GM19438 (cell line): ENCODE measurements at regions not wholly inside any gene's neighbourhood (a gene's known extent, or its start where the extent isn't known, plus 50 kb on each side); places are given as distances from the start of the nearest gene placed in this dataset.
"Not testable (repeated sequence)": the region's sequence is repeated elsewhere in the genome, so short reads cannot be mapped to it uniquely, and the experiment has no call there.

Experiments used
- ATAC-seq: cut with Tn5 transposase; IDR thresholded peaks from one replicate; pipeline ENCODE4 v1.9.1; 2021; ENCODE audit warnings: low read depth; ENCODE audit not compliant: unreplicated experiment

- ATAC-seq = no peak
Observed at GRCh38 chr3:110644203-110644602, 427.4 kb upstream of the NECTIN3 start.

- no peak for ATAC-seq
Observed at GRCh38 chr3:110646055-110646454, 425.6 kb upstream of the NECTIN3 start.

- ATAC-seq = no peak
Observed at GRCh38 chr3:110646496-110646895, 425.1 kb upstream of the NECTIN3 start.

GRCh38 chr3:110647586-110647985 lies 424.0 kb upstream of the NECTIN3 start:
- ATAC-seq = no peak

GRCh38 chr3:110650741-110651140 lies 420.9 kb upstream of the NECTIN3 start:
- no peak for ATAC-seq

GRCh38 chr3:110654843-110655502 lies 416.6 kb upstream of the NECTIN3 start:
- no peak for ATAC-seq

GRCh38 chr3:110656394-110657025 lies 415.1 kb upstream of the NECTIN3 start:
- no peak for ATAC-seq

GRCh38 chr3:110664148-110664547 lies 407.5 kb upstream of the NECTIN3 start:
- no peak for ATAC-seq

GRCh38 chr3:110666495-110666894 lies 405.1 kb upstream of the NECTIN3 start:
- no peak for ATAC-seq

- ATAC-seq = no peak
Observed at GRCh38 chr3:110667216-110667615, 404.4 kb upstream of the NECTIN3 start.

- ATAC-seq = no peak
Observed at GRCh38 chr3:110670407-110670806, 401.2 kb upstream of the NECTIN3 start.

GRCh38 chr3:110677506-110677905 lies 394.1 kb upstream of the NECTIN3 start:
- ATAC-seq = no peak

- no peak for ATAC-seq
Observed at GRCh38 chr3:110679285-110679684, 392.3 kb upstream of the NECTIN3 start.

- no peak for ATAC-seq
Observed at GRCh38 chr3:110680450-110680849, 391.2 kb upstream of the NECTIN3 start.

GRCh38 chr3:110684466-110684865 lies 387.1 kb upstream of the NECTIN3 start:
- no peak for ATAC-seq

GRCh38 chr3:110685630-110686029 lies 386.0 kb upstream of the NECTIN3 start:
- ATAC-seq = no peak

GRCh38 chr3:110686701-110687100 lies 384.9 kb upstream of the NECTIN3 start:
- ATAC-seq = no peak

GRCh38 chr3:110687138-110687537 lies 384.5 kb upstream of the NECTIN3 start:
- ATAC-seq = no peak

GRCh38 chr3:110697961-110698360 lies 373.7 kb upstream of the NECTIN3 start:
- ATAC-seq = no peak

- not testable (repeated sequence) for ATAC-seq
Observed at GRCh38 chr3:110704332-110704731, 367.3 kb upstream of the NECTIN3 start.

GRCh38 chr3:110708156-110708555 lies 363.5 kb upstream of the NECTIN3 start:
- ATAC-seq = no peak

GRCh38 chr3:110710156-110710555 lies 361.5 kb upstream of the NECTIN3 start:
- no peak for ATAC-seq
